ENCODE measurements at regions not wholly inside any gene's neighbourhood (a gene's known extent, or its start where the extent isn't known, plus 50 kb on each side); places are given as distances from the start of the nearest gene placed in this dataset.
A peak's percentile ranks its signal among the peaks of the same experiment; 100 is the strongest.

DNA sequence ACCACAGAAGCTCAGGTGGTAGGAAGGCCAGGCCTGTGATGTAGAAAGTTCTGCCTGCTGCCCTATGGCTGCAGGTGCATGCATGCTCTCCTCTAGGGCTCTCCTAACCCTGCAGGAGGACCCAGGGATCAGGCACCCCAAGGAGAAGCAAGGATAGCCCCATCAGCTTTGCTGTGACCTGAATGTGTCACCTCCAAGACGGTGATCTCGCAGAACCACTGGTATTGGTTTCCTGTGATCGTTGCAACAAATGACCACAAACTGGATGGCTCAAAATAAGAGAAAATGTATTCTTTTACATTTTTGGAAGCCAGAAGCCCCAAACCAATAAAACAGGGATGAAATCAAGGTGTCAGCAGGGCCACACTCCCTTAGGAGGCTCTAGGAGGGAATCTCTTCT lies 327.3 kb downstream of the BCL11A start:
- no peak overlapping the region for H3K27ac ChIP-seq (ENCODE audit: low read depth in 1 of 3, low read length in 2 of 3)
- no peak overlapping the region for H3K4me3 ChIP-seq (ENCODE audit: low read depth in 1 of 3, low read length in 3 of 3)
- no peaks in the 10 kb centered on the region for H3K36me3 ChIP-seq (ENCODE audit: control insufficient read depth in 3 of 3, insufficient read depth in 2 of 3, low read depth in 1 of 3, low read length in 3 of 3)
- no peaks in the 10 kb centered on the region for H3K27me3 ChIP-seq (ENCODE audit: control insufficient read depth in 3 of 3, insufficient read depth in 3 of 3, low read length in 3 of 3)
- H3K4me1 ChIP-seq (ENCODE audit: control insufficient read depth in 3 of 3, insufficient read depth in 2 of 3, low read depth in 1 of 3, low read length in 2 of 3): no peaks in the 10 kb centered on the region
- FAIRE-seq (no peak), DNase-seq (no peak)
- peaks cover 0 to 6% of the 10 kb centered on the region in 2 donors for H3K9me3 ChIP-seq (ENCODE audit: control insufficient read depth in 2 of 2, insufficient read depth in 1 of 2, low read depth in 1 of 2, low read length in 1 of 2)
- WGBS, 3 donors: 77 to 88% (median 81%) methylated on average over 3 of the region's 3 CpGs

GRCh38 chr2:60223859-60224258 lies 329.6 kb downstream of the BCL11A start:
- DNase-seq (no peak), FAIRE-seq (no peak)
- Histone ChIP-seq H3K27ac (ENCODE audit: low read depth in 1 of 3, low read length in 2 of 3) (no peak overlapping the region), H3K36me3 (ENCODE audit: control insufficient read depth in 3 of 3, insufficient read depth in 2 of 3, low read depth in 1 of 3, low read length in 3 of 3) (no peaks in the 10 kb centered on the region), H3K27me3 (ENCODE audit: control insufficient read depth in 3 of 3, insufficient read depth in 3 of 3, low read length in 3 of 3) (no peaks in the 10 kb centered on the region), H3K4me3 (ENCODE audit: low read depth in 1 of 3, low read length in 3 of 3) (no peak overlapping the region), H3K4me1 (ENCODE audit: control insufficient read depth in 3 of 3, insufficient read depth in 2 of 3, low read depth in 1 of 3, low read length in 2 of 3) (no peaks in the 10 kb centered on the region), H3K9me3 (ENCODE audit: control insufficient read depth in 2 of 2, insufficient read depth in 1 of 2, low read depth in 1 of 2, low read length in 1 of 2) (peaks cover 0 to 6% of the 10 kb centered on the region in 2 donors)
- 75 to 92% (median 90%) methylated on average over 2 of the region's 2 CpGs for WGBS, 3 donors

GRCh38 chr2:60221098-60221497 lies 332.4 kb downstream of the BCL11A start:
- Histone ChIP-seq H3K27ac (ENCODE audit: low read depth in 1 of 3, low read length in 2 of 3) (no peak overlapping the region), H3K27me3 (ENCODE audit: control insufficient read depth in 3 of 3, insufficient read depth in 3 of 3, low read length in 3 of 3) (no peaks in the 10 kb centered on the region), H3K4me1 (ENCODE audit: control insufficient read depth in 3 of 3, insufficient read depth in 2 of 3, low read depth in 1 of 3, low read length in 2 of 3) (no peaks in the 10 kb centered on the region), H3K4me3 (ENCODE audit: low read depth in 1 of 3, low read length in 3 of 3) (no peak overlapping the region), H3K9me3 (ENCODE audit: control insufficient read depth in 2 of 2, insufficient read depth in 1 of 2, low read depth in 1 of 2, low read length in 1 of 2) (no peaks in the 10 kb centered on the region), H3K36me3 (ENCODE audit: control insufficient read depth in 3 of 3, insufficient read depth in 2 of 3, low read depth in 1 of 3, low read length in 3 of 3) (no peaks in the 10 kb centered on the region)
- DNase-seq: no peak
- 88 to 96% (median 92%) methylated on average over 3 of the region's 3 CpGs for WGBS, 3 donors
- no peak for FAIRE-seq

- no peak overlapping the region for H3K27ac ChIP-seq (ENCODE audit: low read depth in 1 of 3, low read length in 2 of 3)
- H3K4me3 ChIP-seq (ENCODE audit: low read depth in 1 of 3, low read length in 3 of 3): no peak overlapping the region
- H3K4me1 ChIP-seq (ENCODE audit: control insufficient read depth in 3 of 3, insufficient read depth in 2 of 3, low read depth in 1 of 3, low read length in 2 of 3): peaks cover 2 to 4% (median 2%) of the 10 kb centered on the region in 3 donors
- DNase-seq: no peak
- H3K36me3 ChIP-seq (ENCODE audit: control insufficient read depth in 3 of 3, insufficient read depth in 2 of 3, low read depth in 1 of 3, low read length in 3 of 3): no peaks in the 10 kb centered on the region
- H3K27me3 ChIP-seq (ENCODE audit: control insufficient read depth in 3 of 3, insufficient read depth in 3 of 3, low read length in 3 of 3): no peaks in the 10 kb centered on the region
- no peak for FAIRE-seq
- WGBS, 3 donors: 76 to 95% (median 88%) methylated on average over 6 of the region's 6 CpGs
- no peaks in the 10 kb centered on the region for H3K9me3 ChIP-seq (ENCODE audit: control insufficient read depth in 2 of 2, insufficient read depth in 1 of 2, low read depth in 1 of 2, low read length in 1 of 2)
These were observed 333.9 kb downstream of the BCL11A start for GRCh38 chr2:60219536-60219935.

- peak; percentile 2 to 17 for DNase-seq
- no peaks in the 10 kb centered on the region for H3K27me3 ChIP-seq (ENCODE audit: control insufficient read depth in 3 of 3, insufficient read depth in 3 of 3, low read length in 3 of 3)
- WGBS, 3 donors: 47 to 61% (median 52%) methylated on average over 4 of the region's 4 CpGs
- no peak overlapping the region for H3K27ac ChIP-seq (ENCODE audit: low read depth in 1 of 3, low read length in 2 of 3)
- FAIRE-seq: no peak
- peaks cover 2 to 27% (median 13%) of the 10 kb centered on the region in 3 donors for H3K4me1 ChIP-seq (ENCODE audit: control insufficient read depth in 3 of 3, insufficient read depth in 2 of 3, low read depth in 1 of 3, low read length in 2 of 3)
- no peaks in the 10 kb centered on the region for H3K36me3 ChIP-seq (ENCODE audit: control insufficient read depth in 3 of 3, insufficient read depth in 2 of 3, low read depth in 1 of 3, low read length in 3 of 3)
- H3K9me3 ChIP-seq (ENCODE audit: control insufficient read depth in 2 of 2, insufficient read depth in 1 of 2, low read depth in 1 of 2, low read length in 1 of 2): no peaks in the 10 kb centered on the region
- H3K4me3 ChIP-seq (ENCODE audit: low read depth in 1 of 3, low read length in 3 of 3): no peak overlapping the region
These were observed 336.9 kb downstream of the BCL11A start for GRCh38 chr2:60216452-60216995.

DNA sequence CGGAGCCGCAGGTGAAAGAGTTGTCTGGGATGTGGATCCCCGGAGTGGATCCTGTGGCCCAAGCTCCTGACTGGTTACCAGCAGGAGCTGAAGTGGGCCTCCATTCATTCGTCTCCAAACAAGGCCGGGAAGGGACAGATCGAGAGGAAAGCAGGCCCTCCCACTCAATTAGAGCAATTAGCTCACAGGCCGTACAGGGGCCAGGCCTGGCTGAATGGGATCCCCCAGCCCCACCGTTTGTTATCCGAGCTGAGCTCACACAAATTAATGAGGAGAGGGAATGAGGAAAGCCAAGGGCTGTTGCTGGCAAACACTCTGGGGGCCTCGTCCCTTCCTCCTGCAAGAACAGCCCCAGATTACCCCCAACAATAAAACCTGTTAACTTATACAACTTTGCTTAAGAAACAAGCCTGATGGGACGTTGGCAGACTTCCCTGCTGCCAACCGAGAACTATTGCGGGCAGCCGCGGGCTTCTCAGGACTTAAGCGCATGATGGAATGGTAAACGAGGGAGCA lies 338.0 kb downstream of the BCL11A start:
- Histone ChIP-seq H3K27ac (ENCODE audit: low read depth in 1 of 3, low read length in 2 of 3) (peak overlapping the region in 1 of 3 donors; percentile 48), H3K36me3 (ENCODE audit: control insufficient read depth in 3 of 3, insufficient read depth in 2 of 3, low read depth in 1 of 3, low read length in 3 of 3) (no peaks in the 10 kb centered on the region), H3K27me3 (ENCODE audit: control insufficient read depth in 3 of 3, insufficient read depth in 3 of 3, low read length in 3 of 3) (no peaks in the 10 kb centered on the region), H3K4me1 (ENCODE audit: control insufficient read depth in 3 of 3, insufficient read depth in 2 of 3, low read depth in 1 of 3, low read length in 2 of 3) (peaks cover 5 to 33% (median 13%) of the 10 kb centered on the region in 3 donors), H3K9me3 (ENCODE audit: control insufficient read depth in 2 of 2, insufficient read depth in 1 of 2, low read depth in 1 of 2, low read length in 1 of 2) (no peaks in the 10 kb centered on the region), H3K4me3 (ENCODE audit: low read depth in 1 of 3, low read length in 3 of 3) (no peak overlapping the region)
- DNase-seq (peak; percentile 15 to 20), FAIRE-seq (no peak)
- 15 to 49% (median 25%) methylated on average over 17 of the region's 17 CpGs for WGBS, 3 donors

DNA sequence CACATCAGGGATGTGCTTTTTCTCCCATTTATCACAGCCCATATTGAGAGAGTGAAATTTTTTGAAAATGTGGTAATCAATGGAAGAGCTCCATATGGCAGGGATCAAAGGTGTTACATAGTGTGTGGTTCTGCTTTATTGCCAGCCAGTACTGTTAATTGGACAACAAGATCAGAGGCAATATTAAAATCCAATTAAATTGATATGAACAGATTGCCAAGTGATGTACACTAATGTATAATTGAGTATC lies 338.9 kb downstream of the BCL11A start:
- no peaks in the 10 kb centered on the region for H3K9me3 ChIP-seq (ENCODE audit: control insufficient read depth in 2 of 2, insufficient read depth in 1 of 2, low read depth in 1 of 2, low read length in 1 of 2)
- no peak overlapping the region for H3K27ac ChIP-seq (ENCODE audit: low read depth in 1 of 3, low read length in 2 of 3)
- no peak overlapping the region for H3K4me3 ChIP-seq (ENCODE audit: low read depth in 1 of 3, low read length in 3 of 3)
- peaks cover 5 to 33% (median 13%) of the 10 kb centered on the region in 3 donors for H3K4me1 ChIP-seq (ENCODE audit: control insufficient read depth in 3 of 3, insufficient read depth in 2 of 3, low read depth in 1 of 3, low read length in 2 of 3)
- FAIRE-seq: no peak
- H3K36me3 ChIP-seq (ENCODE audit: control insufficient read depth in 3 of 3, insufficient read depth in 2 of 3, low read depth in 1 of 3, low read length in 3 of 3): no peaks in the 10 kb centered on the region
- no peak for DNase-seq
- no peaks in the 10 kb centered on the region for H3K27me3 ChIP-seq (ENCODE audit: control insufficient read depth in 3 of 3, insufficient read depth in 3 of 3, low read length in 3 of 3)

DNA sequence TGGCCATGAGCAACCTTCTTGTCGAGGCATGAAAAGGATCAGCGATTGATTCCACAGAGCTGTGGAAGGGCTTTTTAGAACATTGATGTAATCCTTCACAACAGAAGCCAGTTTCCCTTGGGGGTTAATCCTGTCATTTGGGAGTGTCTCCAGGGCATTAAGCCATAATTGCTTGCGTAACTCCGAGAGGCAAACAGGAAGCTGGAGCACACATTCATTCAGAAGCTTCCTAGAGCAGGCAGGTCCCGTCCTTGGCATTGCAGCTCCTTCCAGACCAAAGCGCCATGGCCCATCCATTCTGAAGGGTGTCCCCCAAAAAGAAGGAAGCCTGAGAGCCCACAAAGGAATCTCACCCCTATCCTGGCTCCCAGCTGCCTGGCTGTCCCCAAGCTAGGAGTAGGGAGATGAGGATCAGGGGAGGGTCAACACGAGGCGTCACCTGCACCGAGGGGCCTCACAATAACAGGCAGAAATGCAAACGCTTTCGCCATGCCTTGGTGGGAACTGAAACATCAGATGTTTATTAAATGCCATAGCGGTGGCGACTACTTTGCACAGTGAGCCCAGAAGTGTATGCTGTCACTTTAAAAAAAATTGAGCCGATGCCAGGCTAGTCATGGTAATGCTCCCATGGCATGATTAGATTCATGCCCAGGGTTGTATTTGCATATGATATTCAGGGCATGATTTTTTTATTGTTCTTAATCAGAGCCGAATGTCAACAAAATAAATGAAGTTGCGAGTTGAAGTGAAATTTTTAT lies 339.4 kb downstream of the BCL11A start:
- Histone ChIP-seq H3K9me3 (ENCODE audit: control insufficient read depth in 2 of 2, insufficient read depth in 1 of 2, low read depth in 1 of 2, low read length in 1 of 2) (no peaks in the 10 kb centered on the region), H3K27me3 (ENCODE audit: control insufficient read depth in 3 of 3, insufficient read depth in 3 of 3, low read length in 3 of 3) (no peaks in the 10 kb centered on the region), H3K4me1 (ENCODE audit: control insufficient read depth in 3 of 3, insufficient read depth in 2 of 3, low read depth in 1 of 3, low read length in 2 of 3) (peaks cover 5 to 33% (median 13%) of the 10 kb centered on the region in 3 donors), H3K27ac (ENCODE audit: low read depth in 1 of 3, low read length in 2 of 3) (peak overlapping the region; percentile 56 to 82 (median 79)), H3K4me3 (ENCODE audit: low read depth in 1 of 3, low read length in 3 of 3) (peak overlapping the region in 1 of 3 donors; percentile 52), H3K36me3 (ENCODE audit: control insufficient read depth in 3 of 3, insufficient read depth in 2 of 3, low read depth in 1 of 3, low read length in 3 of 3) (no peaks in the 10 kb centered on the region)
- WGBS, 3 donors: 14 to 47% (median 35%) methylated on average over 16 of the region's 16 CpGs
- FAIRE-seq: no peak
- peak; percentile 86 to 97 for DNase-seq

Data from small intestine (tissue), 7 donors.